GM21723 (cell line): ENCODE measurements at regions not wholly inside any gene's neighbourhood (a gene's known extent, or its start where the extent isn't known, plus 50 kb on each side); places are given as distances from the start of the nearest gene placed in this dataset.
"Not testable (repeated sequence)": the region's sequence is repeated elsewhere in the genome, so short reads cannot be mapped to it uniquely, and the experiment has no call there.

Experiments used
- ATAC-seq: cut with Tn5 transposase; IDR thresholded peaks from one replicate; pipeline ENCODE4 v1.9.1; 2021; ENCODE audit warnings: mild to moderate bottlenecking, moderate library complexity; ENCODE audit not compliant: unreplicated experiment

- ATAC-seq: no peak
Observed at GRCh38 chr15:38614621-38615020, 50.0 kb upstream of the RASGRP1 start.

- ATAC-seq: no peak
Observed at GRCh38 chr15:38617831-38618230, 53.2 kb upstream of the RASGRP1 start.

- ATAC-seq: no peak
Observed at GRCh38 chr15:38618242-38618955, 53.8 kb upstream of the RASGRP1 start.

- ATAC-seq: no peak
Observed at GRCh38 chr15:38620098-38620497, 55.5 kb upstream of the RASGRP1 start.

- ATAC-seq: no peak
Observed at GRCh38 chr15:38620851-38621594, 56.4 kb upstream of the RASGRP1 start.

GRCh38 chr15:38622304-38622703, 57.7 kb upstream of the RASGRP1 start:
- ATAC-seq: no peak

- no peak for ATAC-seq
Observed at GRCh38 chr15:38622908-38623307, 58.3 kb upstream of the RASGRP1 start.

GRCh38 chr15:38623744-38624143, 59.1 kb upstream of the RASGRP1 start:
- ATAC-seq: no peak

GRCh38 chr15:38624244-38625205, 59.9 kb upstream of the RASGRP1 start:
- no peak for ATAC-seq

- no peak for ATAC-seq
Observed at GRCh38 chr15:38625886-38626285, 61.3 kb upstream of the RASGRP1 start.

- no peak for ATAC-seq
Observed at GRCh38 chr15:38626443-38627050, 61.9 kb upstream of the RASGRP1 start.

GRCh38 chr15:38627689-38628277, 63.2 kb upstream of the RASGRP1 start:
- ATAC-seq: no peak

GRCh38 chr15:38631119-38632075, 66.8 kb upstream of the RASGRP1 start:
- ATAC-seq: peak; percentile 40

GRCh38 chr15:38635170-38635569, 70.6 kb upstream of the RASGRP1 start:
- ATAC-seq: no peak

GRCh38 chr15:38636597-38636996, 72.0 kb upstream of the RASGRP1 start:
- ATAC-seq: no peak

- no peak for ATAC-seq
Observed at GRCh38 chr15:38638126-38638525, 73.5 kb upstream of the RASGRP1 start.

GRCh38 chr15:38638811-38639210, 74.2 kb upstream of the RASGRP1 start:
- no peak for ATAC-seq

GRCh38 chr15:38642689-38643270, 78.2 kb upstream of the RASGRP1 start:
- no peak for ATAC-seq

- ATAC-seq: not testable (repeated sequence)
Observed at GRCh38 chr15:38644353-38644752, 79.7 kb upstream of the RASGRP1 start.
